GM23338 (cell line): ENCODE measurements at regions not wholly inside any gene's neighbourhood (a gene's known extent, or its start where the extent isn't known, plus 50 kb on each side); places are given as distances from the start of the nearest gene placed in this dataset.
"Not testable (repeated sequence)": the region's sequence is repeated elsewhere in the genome, so short reads cannot be mapped to it uniquely, and the experiment has no call there.

ENCODE experiments used
- ATAC-seq: fragments of 200-7000 bp; cut with Tn5 transposase; 3 replicates; pipeline ENCODE4 v1.9.1; 2020
- DNase-seq: peaks from one replicate; pipeline ENCODE4 v3.0.0-alpha.2; 2015; ENCODE audit warnings: low spot score
- H2AFZ ChIP-seq: fragments of 200-600 bp; sonication (generic); 2 replicates; pipeline ENCODE4 v1.8.0; 2016; ENCODE audit warnings: antibody characterized with exemption, mild to moderate bottlenecking, moderate library complexity
- H3F3A ChIP-seq: fragments of 200-600 bp; sonication (generic); replicated peaks from 2 replicates; pipeline ENCODE4 v1.8.0; 2017; ENCODE audit warnings: antibody characterized with exemption, mixed run types, low read depth
- H3K27ac ChIP-seq: fragments of 200-600 bp; sonication (generic); 2 replicates; pipeline ENCODE4 v1.6.1; 2016; ENCODE audit warnings: low read depth
- H3K27me3 ChIP-seq: fragments of 200-600 bp; sonication (generic); 2 replicates; pipeline ENCODE4 v1.8.0; 2016; ENCODE audit warnings: mild to moderate bottlenecking, mixed run types, moderate library complexity; ENCODE audit not compliant: insufficient read depth
- H3K36me3 ChIP-seq: fragments of 200-600 bp; sonication (generic); 2 replicates; pipeline ENCODE4 v1.8.0; 2016; ENCODE audit warnings: mild to moderate bottlenecking; ENCODE audit not compliant: insufficient read depth
- H3K4me1 ChIP-seq: fragments of 200-600 bp; sonication (generic); 2 replicates; pipeline ENCODE4 v1.8.0; 2016; ENCODE audit warnings: mild to moderate bottlenecking, moderate library complexity; ENCODE audit not compliant: insufficient read depth
- H3K4me2 ChIP-seq: fragments of 200-600 bp; sonication (generic); 2 replicates; pipeline ENCODE4 v1.7.1; 2017; ENCODE audit warnings: mixed run types
- H3K4me3 ChIP-seq: fragments of 200-600 bp; sonication (generic); 2 replicates; pipeline ENCODE4 v1.6.1; 2016; ENCODE audit warnings: mixed run types
- H3K79me2 ChIP-seq: fragments of 200-600 bp; sonication (generic); replicated peaks from 2 replicates; pipeline ENCODE4 v1.8.0; 2017; ENCODE audit warnings: mild to moderate bottlenecking; ENCODE audit not compliant: insufficient read depth
- H3K9me2 ChIP-seq: fragments of 200-600 bp; sonication (generic); 2 replicates; pipeline ENCODE4 v1.8.0; 2017; ENCODE audit not compliant: insufficient read depth
- H4K20me1 ChIP-seq: fragments of 200-600 bp; sonication (generic); replicated peaks from 2 replicates; pipeline ENCODE4 v1.8.0; 2017; ENCODE audit warnings: mild to moderate bottlenecking; ENCODE audit not compliant: insufficient read depth
- H3K27ac Mint-ChIP-seq: 2 replicates; pipeline ENCODE4 v1.8.0; 2020; ENCODE audit warnings: inconsistent platforms, mild to moderate bottlenecking, moderate library complexity, mixed read lengths
- H3K27me3 Mint-ChIP-seq: 3 replicates; pipeline ENCODE4 v1.8.0; 2022; ENCODE audit warnings: low read depth, mild to moderate bottlenecking, moderate library complexity, mixed read lengths, inconsistent platforms; ENCODE audit not compliant: insufficient read depth, poor library complexity
- H3K36me3 Mint-ChIP-seq: 3 replicates; pipeline ENCODE4 v1.8.0; 2021; ENCODE audit warnings: low read depth, mild to moderate bottlenecking, inconsistent platforms, moderate library complexity, mixed read lengths
- H3K4me1 Mint-ChIP-seq: 3 replicates; pipeline ENCODE4 v1.8.0; 2020; ENCODE audit warnings: mild to moderate bottlenecking, inconsistent platforms, mixed read lengths
- H3K4me3 Mint-ChIP-seq: 3 replicates; pipeline ENCODE4 v1.8.0; 2021; ENCODE audit warnings: moderate library complexity, mild to moderate bottlenecking, inconsistent platforms, mixed read lengths
- H3K9me3 Mint-ChIP-seq: 3 replicates; pipeline ENCODE4 v1.8.0; 2020; ENCODE audit warnings: moderate library complexity, mild to moderate bottlenecking, inconsistent platforms, mixed read lengths
- CREB1 ChIP-seq: fragments of 250-450 bp; sonication (Bioruptor Pico); IDR thresholded peaks from 2 replicates; pipeline ENCODE4 v1.5.0; 2020; ENCODE audit warnings: low read depth, mild to moderate bottlenecking, moderate library complexity
- EZH2 ChIP-seq: fragments of 200-600 bp; sonication (generic); IDR thresholded peaks from one replicate; pipeline ENCODE4 v1.8.0; 2017; ENCODE audit warnings: antibody characterized with exemption, mild to moderate bottlenecking, low read depth; ENCODE audit not compliant: unreplicated experiment
- EZH2phosphoT487 ChIP-seq: fragments of 200-600 bp; sonication (generic); IDR thresholded peaks from one replicate; pipeline ENCODE4 v1.8.1; 2018; ENCODE audit warnings: antibody characterized with exemption; ENCODE audit not compliant: unreplicated experiment
- JUNB ChIP-seq: IDR thresholded peaks from one replicate; pipeline ENCODE4 v1.6.1; 2016; ENCODE audit warnings: antibody characterized with exemption; ENCODE audit not compliant: unreplicated experiment
- NANOG ChIP-seq: IDR thresholded peaks from 2 replicates; pipeline ENCODE4 v1.6.1; 2016; ENCODE audit warnings: antibody characterized with exemption, borderline replicate concordance
- STAT1 ChIP-seq: IDR thresholded peaks from one replicate; pipeline ENCODE4 v1.6.1; 2016; ENCODE audit warnings: antibody characterized with exemption; ENCODE audit not compliant: unreplicated experiment
- ZNF114 ChIP-seq: fragments of 250-450 bp; sonication (Bioruptor Pico); IDR thresholded peaks from 2 replicates; pipeline ENCODE4 v1.5.0; 2020; ENCODE audit warnings: mild to moderate bottlenecking, moderate library complexity
- ZNF331 ChIP-seq: fragments of 250-450 bp; sonication (Bioruptor Pico); IDR thresholded peaks from 2 replicates; pipeline ENCODE4 v1.5.0; 2020; ENCODE audit warnings: low read depth, mild to moderate bottlenecking, moderate library complexity
- TF ChIP-seq, protein P1 (sequence below): IDR thresholded peaks from one replicate; pipeline ENCODE4 v1.6.1; 2018; ENCODE audit warnings: antibody characterized with exemption; ENCODE audit not compliant: unreplicated experiment
- TF ChIP-seq, protein P2 (sequence below): IDR thresholded peaks from 2 replicates; pipeline ENCODE4 v1.6.1; 2016; ENCODE audit warnings: antibody characterized with exemption
- TF ChIP-seq, protein P3 (sequence below), 2 experiments: fragments of 200-600 bp in 1 of 2; sonication (generic) in 1 of 2; conservative IDR thresholded peaks; 2 replicates each; pipeline versions ENCODE4 v1.5.1 to v1.6.1; 2016 to 2017; ENCODE audit warnings: antibody characterized with exemption in 2 of 2, low read depth in 2 of 2, mild to moderate bottlenecking in 2 of 2, moderate library complexity in 1 of 2

DNA sequence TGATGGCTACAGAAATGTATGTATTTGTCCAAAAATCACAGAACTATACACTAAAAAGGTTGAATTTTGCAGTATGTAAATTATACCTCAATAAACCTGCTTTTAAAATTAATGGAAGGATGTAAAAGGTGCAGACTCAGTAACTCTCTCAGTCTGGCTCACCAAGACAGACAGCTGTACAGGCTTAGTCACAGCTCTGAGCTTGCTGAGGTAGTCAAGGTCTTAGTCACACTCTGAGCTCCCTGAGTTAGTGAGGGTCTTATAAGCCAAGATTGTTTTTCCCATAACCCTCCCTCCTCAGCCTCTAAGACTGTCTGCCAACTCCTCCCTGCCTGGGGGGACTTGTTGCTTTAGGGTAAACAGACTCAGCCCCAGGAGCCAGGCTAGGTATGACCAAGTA, 59.3 kb upstream of the IZUMO1R start (continued):
- TF ChIP-seq, protein P1, sequence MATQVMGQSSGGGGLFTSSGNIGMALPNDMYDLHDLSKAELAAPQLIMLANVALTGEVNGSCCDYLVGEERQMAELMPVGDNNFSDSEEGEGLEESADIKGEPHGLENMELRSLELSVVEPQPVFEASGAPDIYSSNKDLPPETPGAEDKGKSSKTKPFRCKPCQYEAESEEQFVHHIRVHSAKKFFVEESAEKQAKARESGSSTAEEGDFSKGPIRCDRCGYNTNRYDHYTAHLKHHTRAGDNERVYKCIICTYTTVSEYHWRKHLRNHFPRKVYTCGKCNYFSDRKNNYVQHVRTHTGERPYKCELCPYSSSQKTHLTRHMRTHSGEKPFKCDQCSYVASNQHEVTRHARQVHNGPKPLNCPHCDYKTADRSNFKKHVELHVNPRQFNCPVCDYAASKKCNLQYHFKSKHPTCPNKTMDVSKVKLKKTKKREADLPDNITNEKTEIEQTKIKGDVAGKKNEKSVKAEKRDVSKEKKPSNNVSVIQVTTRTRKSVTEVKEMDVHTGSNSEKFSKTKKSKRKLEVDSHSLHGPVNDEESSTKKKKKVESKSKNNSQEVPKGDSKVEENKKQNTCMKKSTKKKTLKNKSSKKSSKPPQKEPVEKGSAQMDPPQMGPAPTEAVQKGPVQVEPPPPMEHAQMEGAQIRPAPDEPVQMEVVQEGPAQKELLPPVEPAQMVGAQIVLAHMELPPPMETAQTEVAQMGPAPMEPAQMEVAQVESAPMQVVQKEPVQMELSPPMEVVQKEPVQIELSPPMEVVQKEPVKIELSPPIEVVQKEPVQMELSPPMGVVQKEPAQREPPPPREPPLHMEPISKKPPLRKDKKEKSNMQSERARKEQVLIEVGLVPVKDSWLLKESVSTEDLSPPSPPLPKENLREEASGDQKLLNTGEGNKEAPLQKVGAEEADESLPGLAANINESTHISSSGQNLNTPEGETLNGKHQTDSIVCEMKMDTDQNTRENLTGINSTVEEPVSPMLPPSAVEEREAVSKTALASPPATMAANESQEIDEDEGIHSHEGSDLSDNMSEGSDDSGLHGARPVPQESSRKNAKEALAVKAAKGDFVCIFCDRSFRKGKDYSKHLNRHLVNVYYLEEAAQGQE: no peak
- TF ChIP-seq JUNB: no peak
- TF ChIP-seq, protein P2, sequence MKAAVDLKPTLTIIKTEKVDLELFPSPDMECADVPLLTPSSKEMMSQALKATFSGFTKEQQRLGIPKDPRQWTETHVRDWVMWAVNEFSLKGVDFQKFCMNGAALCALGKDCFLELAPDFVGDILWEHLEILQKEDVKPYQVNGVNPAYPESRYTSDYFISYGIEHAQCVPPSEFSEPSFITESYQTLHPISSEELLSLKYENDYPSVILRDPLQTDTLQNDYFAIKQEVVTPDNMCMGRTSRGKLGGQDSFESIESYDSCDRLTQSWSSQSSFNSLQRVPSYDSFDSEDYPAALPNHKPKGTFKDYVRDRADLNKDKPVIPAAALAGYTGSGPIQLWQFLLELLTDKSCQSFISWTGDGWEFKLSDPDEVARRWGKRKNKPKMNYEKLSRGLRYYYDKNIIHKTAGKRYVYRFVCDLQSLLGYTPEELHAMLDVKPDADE: no peak
- TF ChIP-seq ZNF331 (CRISPR knock-in tag): no peak
- TF ChIP-seq NANOG: no peak
- no peak for TF ChIP-seq ZNF114 (CRISPR knock-in tag)
- no peak for TF ChIP-seq CREB1
- TF ChIP-seq EZH2phosphoT487: no peak
- TF ChIP-seq, protein P3, sequence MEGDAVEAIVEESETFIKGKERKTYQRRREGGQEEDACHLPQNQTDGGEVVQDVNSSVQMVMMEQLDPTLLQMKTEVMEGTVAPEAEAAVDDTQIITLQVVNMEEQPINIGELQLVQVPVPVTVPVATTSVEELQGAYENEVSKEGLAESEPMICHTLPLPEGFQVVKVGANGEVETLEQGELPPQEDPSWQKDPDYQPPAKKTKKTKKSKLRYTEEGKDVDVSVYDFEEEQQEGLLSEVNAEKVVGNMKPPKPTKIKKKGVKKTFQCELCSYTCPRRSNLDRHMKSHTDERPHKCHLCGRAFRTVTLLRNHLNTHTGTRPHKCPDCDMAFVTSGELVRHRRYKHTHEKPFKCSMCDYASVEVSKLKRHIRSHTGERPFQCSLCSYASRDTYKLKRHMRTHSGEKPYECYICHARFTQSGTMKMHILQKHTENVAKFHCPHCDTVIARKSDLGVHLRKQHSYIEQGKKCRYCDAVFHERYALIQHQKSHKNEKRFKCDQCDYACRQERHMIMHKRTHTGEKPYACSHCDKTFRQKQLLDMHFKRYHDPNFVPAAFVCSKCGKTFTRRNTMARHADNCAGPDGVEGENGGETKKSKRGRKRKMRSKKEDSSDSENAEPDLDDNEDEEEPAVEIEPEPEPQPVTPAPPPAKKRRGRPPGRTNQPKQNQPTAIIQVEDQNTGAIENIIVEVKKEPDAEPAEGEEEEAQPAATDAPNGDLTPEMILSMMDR (conservative IDR thresholded peaks at IDR 0.05; ENCODE audit: low read depth in 2 of 2): no peak
- TF ChIP-seq EZH2: no peak
- no peak for TF ChIP-seq STAT1

DNA sequence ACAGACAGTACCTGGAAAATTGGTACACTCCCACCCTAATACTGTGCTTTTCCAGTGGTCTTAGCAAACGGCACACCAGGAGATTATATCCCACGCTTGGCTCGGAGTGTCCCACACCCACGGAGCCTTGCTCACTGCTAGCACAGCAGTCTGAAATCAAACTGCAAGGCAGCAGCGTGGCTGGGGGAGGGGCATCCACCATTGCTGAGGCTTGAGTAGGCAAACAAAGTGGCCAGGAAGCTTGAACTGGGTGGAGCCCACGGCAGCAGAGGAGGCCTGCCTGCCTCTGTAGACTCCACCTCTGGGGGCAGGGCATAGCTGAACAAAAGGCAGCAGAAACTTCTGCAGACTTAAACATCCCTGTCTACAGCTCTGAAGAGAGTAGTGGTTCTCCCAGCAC, 56.1 kb upstream of the IZUMO1R start:
- H3K9me3 Mint-ChIP-seq: peaks cover 33% of the 10 kb centered on the region

More for the DNA sequence above, 56.1 kb upstream of the IZUMO1R start:
- H3K4me3 ChIP-seq, H3K4me2 ChIP-seq, H3K79me2 ChIP-seq, H3K27me3 Mint-ChIP-seq, H4K20me1 ChIP-seq, H3K4me1 ChIP-seq, H3K27me3 ChIP-seq, ATAC-seq, H3K9me2 ChIP-seq, H3K36me3 ChIP-seq, H3F3A ChIP-seq, H3K27ac Mint-ChIP-seq, DNase-seq, H3K4me1 Mint-ChIP-seq, H3K4me3 Mint-ChIP-seq, H2AFZ ChIP-seq, H3K27ac ChIP-seq: not testable (repeated sequence)
- peaks cover 13% of the 10 kb centered on the region; the same call in 2 of the 3 replicates for H3K36me3 Mint-ChIP-seq
